Panc1 (cell line): ENCODE measurements at regions not wholly inside any gene's neighbourhood (a gene's known extent, or its start where the extent isn't known, plus 50 kb on each side); places are given as distances from the start of the nearest gene placed in this dataset.

ENCODE experiments used
- ATAC-seq: fragments of 200-7000 bp; cut with Tn5 transposase; 2 replicates; pipeline ENCODE4 v1.9.1; 2020; ENCODE audit warnings: mild to moderate bottlenecking, moderate library complexity
- BruUV-seq: library from RNA; stranded (reverse); fragments of 400-500 nt; replicated peaks from 2 replicates; lab custom pipeline; 2021; lab: Mats Ljungman, UMichigan
- CTCF ChIA-PET: fragments of 300-600 bp; sonication (Branson Sonifier 250); formaldehyde crosslinking; loops from one replicate; lab custom pipeline; 2022; ENCODE audit warnings: antibody characterized with exemption; lab: Charles Lee
- POLR2A ChIA-PET: fragments of 300-600 bp; sonication (Branson Sonifier 250); formaldehyde crosslinking; loops from one replicate; lab custom pipeline; 2022; ENCODE audit warnings: antibody characterized with exemption; lab: Charles Lee
- DNase-seq: peaks from one replicate; pipeline ENCODE4 v3.0.0-alpha.2; 2010; ENCODE audit warnings: low read depth, low spot score
- H3K27ac ChIP-seq: 2 replicates; pipeline ENCODE4 v1.5.1; 2011; ENCODE audit warnings: mild to moderate bottlenecking, low read length, inconsistent platforms
- H3K27me3 ChIP-seq: fragments of 200-500 bp; sonication (Bioruptor generic); 2 replicates; pipeline ENCODE4 v1.6.0; 2014; ENCODE audit warnings: low read length, inconsistent platforms; ENCODE audit not compliant: control insufficient read depth, insufficient read depth
- H3K36me3 ChIP-seq: fragments of 200-500 bp; sonication (Bioruptor generic); 2 replicates; pipeline ENCODE4 v1.5.1; 2014; ENCODE audit warnings: inconsistent platforms, mild to moderate bottlenecking, low read length, moderate library complexity; ENCODE audit not compliant: control insufficient read depth, insufficient read depth
- H3K4me1 ChIP-seq: 2 replicates; pipeline ENCODE4 v1.5.1; 2011; ENCODE audit warnings: inconsistent platforms, mild to moderate bottlenecking, low read length, moderate library complexity; ENCODE audit not compliant: control insufficient read depth, insufficient read depth
- H3K4me3 ChIP-seq, 2 experiments: 2 replicates each; pipeline ENCODE4 v1.5.1; 2011 to 2012; ENCODE audit warnings: low read depth in 2 of 2, low read length in 2 of 2, mild to moderate bottlenecking in 2 of 2, inconsistent platforms in 1 of 2, moderate library complexity in 1 of 2
- H3K9me3 ChIP-seq: fragments of 200-500 bp; sonication (Bioruptor generic); 2 replicates; pipeline ENCODE4 v1.5.1; 2014; ENCODE audit warnings: low read depth, mild to moderate bottlenecking, inconsistent platforms, low read length, moderate library complexity; ENCODE audit not compliant: control insufficient read depth, insufficient read depth
- POLR2AphosphoS5 ChIP-seq: IDR thresholded peaks from 2 replicates; pipeline ENCODE4 v1.6.1; 2012; ENCODE audit warnings: mild to moderate bottlenecking, low read depth, low read length, moderate library complexity
- REST ChIP-seq, 2 experiments: IDR thresholded peaks; 2 replicates each; pipeline ENCODE4 v1.6.1; 2011 to 2012; ENCODE audit warnings: low read depth in 2 of 2, control low read depth in 1 of 2, low read length in 1 of 2, mild to moderate bottlenecking in 1 of 2, moderate library complexity in 1 of 2; ENCODE audit not compliant: insufficient read depth in 1 of 2
- SIN3A ChIP-seq: IDR thresholded peaks from 2 replicates; pipeline ENCODE4 v1.6.1; 2012; ENCODE audit warnings: low read depth, mild to moderate bottlenecking, low read length, moderate library complexity, borderline replicate concordance; ENCODE audit not compliant: insufficient read depth
- TCF7L2 ChIP-seq: IDR thresholded peaks from 2 replicates; pipeline ENCODE4 v1.6.1; 2011; ENCODE audit warnings: mild to moderate bottlenecking, low read depth, low read length, inconsistent platforms
- in situ Hi-C: cut with HindIII; loops from 2 replicates; pipeline ENCODE4 v1.10.0; 2016; ENCODE audit warnings: low sequenced_read_pairs, low pct_unique_long_range_greater_than_20kb
- intact Hi-C: fragments of 100-400 bp; cut with micrococcal nuclease; formaldehyde crosslinking; loops from one replicate; pipeline ENCODE4 v1.10.0; 2022; ENCODE audit not compliant: unreplicated experiment
- TF ChIP-seq, protein P1 (sequence below): fragments of 450-650 bp; IDR thresholded peaks from 2 replicates; pipeline ENCODE4 v1.5.1; 2017; ENCODE audit warnings: mild to moderate bottlenecking

DNA sequence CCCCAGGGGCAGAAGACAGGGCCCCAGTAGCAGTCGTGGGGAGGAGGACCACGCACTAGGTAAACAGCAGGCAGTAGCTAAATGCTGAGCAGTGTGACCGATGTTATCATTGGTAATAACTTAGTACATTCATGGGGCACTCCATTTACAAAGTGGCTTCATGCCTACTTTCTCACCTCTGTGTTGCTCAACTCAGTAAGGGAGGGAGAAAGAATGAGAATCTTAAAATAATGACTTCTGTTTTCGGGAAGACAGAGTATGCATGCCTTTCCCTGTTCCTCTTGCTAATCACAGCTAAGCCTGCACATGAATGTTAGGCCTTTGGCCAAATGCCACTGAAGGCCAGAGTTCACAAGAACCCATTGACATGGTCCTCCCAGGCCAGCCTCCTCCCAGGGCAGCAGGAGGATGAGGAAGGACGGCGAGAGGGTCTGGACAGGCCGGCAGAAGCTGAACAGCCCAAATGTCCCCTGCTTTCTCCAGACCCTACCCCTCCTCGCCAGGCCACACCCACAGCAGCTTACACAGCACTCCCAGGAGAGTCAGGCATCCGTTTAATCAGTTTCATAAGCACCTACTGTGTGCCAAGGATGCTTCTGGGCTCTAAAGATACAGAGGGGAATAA, 183.4 kb downstream of the ANKRD60 start:
- CTCF ChIA-PET: no interaction called here
- no TSS peak for BruUV-seq
- POLR2A ChIA-PET: no interaction called here
- Histone ChIP-seq H3K4me3 (no peak overlapping the region), H3K36me3 (no peaks in the 10 kb centered on the region), H3K9me3 (no peaks in the 10 kb centered on the region), H3K27ac (no peak overlapping the region), H3K27me3 (no peaks in the 10 kb centered on the region), H3K4me1 (no peaks in the 10 kb centered on the region)
- TF ChIP-seq REST (IDR thresholded peaks at IDR 0.05; ENCODE audit: insufficient read depth in 1 of 2, low read depth in 2 of 2, low read length in 1 of 2) (no peak), TCF7L2 (no peak), SIN3A (no peak), POLR2AphosphoS5 (no peak)
- TF ChIP-seq, protein P1, sequence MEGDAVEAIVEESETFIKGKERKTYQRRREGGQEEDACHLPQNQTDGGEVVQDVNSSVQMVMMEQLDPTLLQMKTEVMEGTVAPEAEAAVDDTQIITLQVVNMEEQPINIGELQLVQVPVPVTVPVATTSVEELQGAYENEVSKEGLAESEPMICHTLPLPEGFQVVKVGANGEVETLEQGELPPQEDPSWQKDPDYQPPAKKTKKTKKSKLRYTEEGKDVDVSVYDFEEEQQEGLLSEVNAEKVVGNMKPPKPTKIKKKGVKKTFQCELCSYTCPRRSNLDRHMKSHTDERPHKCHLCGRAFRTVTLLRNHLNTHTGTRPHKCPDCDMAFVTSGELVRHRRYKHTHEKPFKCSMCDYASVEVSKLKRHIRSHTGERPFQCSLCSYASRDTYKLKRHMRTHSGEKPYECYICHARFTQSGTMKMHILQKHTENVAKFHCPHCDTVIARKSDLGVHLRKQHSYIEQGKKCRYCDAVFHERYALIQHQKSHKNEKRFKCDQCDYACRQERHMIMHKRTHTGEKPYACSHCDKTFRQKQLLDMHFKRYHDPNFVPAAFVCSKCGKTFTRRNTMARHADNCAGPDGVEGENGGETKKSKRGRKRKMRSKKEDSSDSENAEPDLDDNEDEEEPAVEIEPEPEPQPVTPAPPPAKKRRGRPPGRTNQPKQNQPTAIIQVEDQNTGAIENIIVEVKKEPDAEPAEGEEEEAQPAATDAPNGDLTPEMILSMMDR: no peak
- DNase-seq (no peak), ATAC-seq (no peak)
- intact Hi-C loops: no loop called here
- in situ Hi-C loops: no loop called here

GRCh38 chr20:58044286-58044685, 184.2 kb downstream of the ANKRD60 start:
- CTCF ChIA-PET: no interaction called here

More at GRCh38 chr20:58044286-58044685, 184.2 kb downstream of the ANKRD60 start:
- DNase-seq: no peak
- intact Hi-C loops (no loop called here), in situ Hi-C loops (no loop called here)
- H3K4me3 ChIP-seq: no peak overlapping the region
- no peaks in the 10 kb centered on the region for H3K36me3 ChIP-seq
- no peaks in the 10 kb centered on the region for H3K27me3 ChIP-seq
- TF ChIP-seq POLR2AphosphoS5: no peak
- TF ChIP-seq TCF7L2: no peak
- TF ChIP-seq, protein P1: no peak
- no peak for TF ChIP-seq REST (IDR thresholded peaks at IDR 0.05; ENCODE audit: insufficient read depth in 1 of 2, low read depth in 2 of 2, low read length in 1 of 2)
- no peak for TF ChIP-seq SIN3A
- H3K9me3 ChIP-seq: no peaks in the 10 kb centered on the region
- no peak overlapping the region for H3K27ac ChIP-seq
- no peak for ATAC-seq
- no peaks in the 10 kb centered on the region for H3K4me1 ChIP-seq
- no TSS peak for BruUV-seq
- POLR2A ChIA-PET: no interaction called here
